Left cardiac atrium (tissue), 4 donors: ENCODE measurements at regions not wholly inside any gene's neighbourhood (a gene's known extent, or its start where the extent isn't known, plus 50 kb on each side); places are given as distances from the start of the nearest gene placed in this dataset.
"Not testable (repeated sequence)": the region's sequence is repeated elsewhere in the genome, so short reads cannot be mapped to it uniquely, and the experiment has no call there.

Source experiments
- ATAC-seq, 2 donors: fragments of 200-7000 bp; cut with Tn5 transposase; one replicate each; pipeline ENCODE4 v1.9.1; 2020; ENCODE audit warnings: mild to moderate bottlenecking in 2 of 2, moderate library complexity in 2 of 2
- DNase-seq: peaks from one replicate; pipeline ENCODE4 v3.0.0-alpha.2; 2020
- intact Hi-C, 2 donors: fragments of 100-400 bp; cut with DNase I; formaldehyde crosslinking; loops; one replicate each; pipeline versions ENCODE4 v1.14.1 to v1.15.1; 2022 to 2023
- donor health status: DM: no; HTN: yes; CAD: no.
- donor health status: DM: no; HTN: yes; CAD: no; lungs with severe emphysema.
- donor health status: DM: yes; HTN: yes; CAD: no.
- donor health status: Dilated cardiomyopathy.

DNA sequence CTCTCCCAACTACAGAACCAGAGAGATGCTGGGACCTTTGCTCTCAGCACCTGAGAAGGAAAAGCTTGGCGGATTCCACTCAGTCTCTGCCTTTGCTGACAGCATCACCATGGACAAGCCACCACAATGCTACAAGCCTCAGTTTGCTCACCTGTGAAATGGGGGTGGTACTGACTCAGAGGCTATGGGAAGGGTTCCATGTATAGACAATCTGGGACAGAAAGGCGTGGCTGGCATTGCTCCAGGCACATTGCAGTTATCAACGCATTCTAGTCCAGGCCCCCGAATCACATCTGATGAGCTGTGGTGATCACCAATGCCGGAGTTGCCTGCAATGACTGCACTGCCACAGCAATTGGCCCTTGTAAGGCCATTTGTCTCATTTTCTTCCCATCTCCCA lies 72.6 kb downstream of the ISX start:
- intact Hi-C loops = no loop called here
- ATAC-seq (no peak), DNase-seq (no peak)

DNA sequence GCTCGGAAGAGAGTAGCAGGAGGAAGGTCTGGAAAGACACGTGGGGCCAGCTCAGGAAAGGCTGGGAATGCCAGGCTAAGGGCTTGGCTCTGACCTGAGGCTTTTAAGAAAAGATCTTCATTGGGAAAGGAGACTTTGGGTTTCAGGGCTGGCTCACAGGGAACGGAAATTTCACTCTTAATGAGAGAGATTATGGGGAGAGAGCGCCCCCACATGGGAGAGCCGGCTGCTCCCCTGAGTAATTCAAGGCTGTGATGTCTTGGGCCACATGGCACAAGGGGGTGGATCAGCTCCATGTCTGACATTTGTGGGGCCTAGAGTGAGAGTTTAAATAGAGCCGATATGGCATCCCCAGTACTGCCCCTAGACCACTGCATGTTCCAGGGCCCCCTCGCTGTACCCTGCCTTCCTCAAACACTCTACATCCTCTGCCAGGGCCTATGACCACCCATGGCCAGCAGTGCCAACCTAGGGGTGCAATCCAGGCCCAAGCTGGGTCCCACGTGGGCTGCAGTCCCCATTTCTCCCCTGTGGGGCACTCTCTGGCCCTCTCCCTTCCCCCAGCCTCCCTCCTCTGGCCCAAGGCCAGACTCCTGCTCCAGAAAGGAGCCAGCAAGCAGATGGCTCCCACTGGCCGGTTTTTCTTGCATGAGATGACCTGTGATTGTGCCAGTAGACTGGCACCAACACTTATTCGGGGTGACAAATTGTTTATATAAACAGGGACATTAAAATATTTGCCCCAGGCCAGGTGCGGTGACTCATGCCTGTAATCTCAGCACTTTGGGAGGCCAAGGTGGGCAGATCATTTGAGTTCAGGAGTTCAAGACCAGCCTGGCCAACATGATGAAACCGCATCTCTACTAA lies 75.2 kb downstream of the ISX start:
- no peak for DNase-seq
- intact Hi-C loops = no loop called here

GRCh38 chr22:35148381-35148780 lies 82.4 kb downstream of the ISX start:
- intact Hi-C loops = no loop called here
- ATAC-seq = no peak

More for the DNA sequence above, 75.2 kb downstream of the ISX start:
- ATAC-seq = no peak

GRCh38 chr22:35148866-35149548 lies 83.0 kb downstream of the ISX start:
- intact Hi-C loops = no loop called here
- peak in 1 of 2 donors; percentile 27 for ATAC-seq
- DNase-seq = no peak

More at GRCh38 chr22:35148381-35148780, 82.4 kb downstream of the ISX start:
- DNase-seq = no peak

DNA sequence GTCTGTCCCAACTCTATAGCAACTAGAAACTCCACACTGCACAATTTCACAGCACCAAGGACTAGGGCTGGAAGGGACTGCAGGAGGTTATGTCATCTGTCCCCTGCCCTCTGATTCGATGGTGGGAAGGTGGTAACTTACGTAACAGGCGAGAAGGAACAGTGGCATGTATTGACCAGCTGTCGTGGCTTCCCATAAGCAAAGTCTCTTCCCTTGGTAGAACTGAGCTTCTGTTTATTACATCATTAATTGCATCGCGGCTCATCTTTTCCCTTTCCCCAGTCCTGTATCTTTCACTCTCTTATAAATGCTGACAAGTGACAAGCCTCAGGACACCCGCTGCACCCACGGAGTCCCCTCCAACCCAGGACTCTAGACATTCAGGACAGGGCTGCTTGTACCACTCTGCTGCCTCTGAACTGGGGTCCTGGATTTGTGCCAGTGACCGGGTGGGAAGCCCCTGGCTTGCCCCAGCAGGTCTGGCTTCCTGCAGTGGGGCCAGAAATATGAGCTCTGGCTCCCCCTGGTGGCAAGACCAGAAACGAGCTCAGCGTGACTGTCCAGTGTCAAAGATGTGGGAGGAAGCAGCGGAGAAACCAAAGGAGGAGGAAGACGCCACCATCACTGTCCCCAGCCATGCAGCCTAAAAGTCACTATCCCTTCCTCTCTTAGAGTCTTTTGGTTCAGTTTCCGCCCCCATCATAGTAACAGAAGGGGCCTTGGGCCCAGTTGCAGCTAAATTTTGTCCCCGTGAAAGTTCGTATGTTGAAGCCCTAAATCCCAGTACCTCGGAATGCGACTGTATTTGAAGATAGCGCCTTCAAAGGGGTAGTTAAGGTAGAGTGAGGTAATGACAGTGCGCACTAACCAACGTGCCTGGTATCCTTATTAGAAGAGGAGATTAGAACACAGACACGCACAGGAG lies 84.5 kb downstream of the ISX start:
- intact Hi-C loops = no loop called here
- DNase-seq (peak; percentile 56), ATAC-seq (peak; percentile 61 to 64)

DNA sequence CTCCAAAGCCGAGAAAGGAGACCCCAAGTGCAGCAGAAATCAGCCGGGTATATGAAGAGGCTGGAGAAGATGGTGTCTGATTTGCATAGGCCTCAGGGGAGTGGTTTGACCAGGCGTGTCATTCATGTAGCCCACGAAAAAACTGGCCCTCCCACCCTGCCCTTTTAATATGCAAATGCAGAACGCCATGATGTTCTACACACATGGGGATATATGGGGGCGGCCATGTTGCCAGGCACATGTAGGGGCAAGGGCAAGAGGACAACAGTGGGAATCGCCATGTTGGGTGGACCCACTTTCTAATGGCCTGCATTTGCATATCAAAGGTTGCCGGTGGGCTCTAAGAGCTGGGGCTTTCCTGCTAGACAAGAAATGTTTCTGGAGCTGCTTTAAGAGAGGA lies 86.4 kb downstream of the ISX start:
- DNase-seq (no peak), ATAC-seq (no peak)
- intact Hi-C loops = no loop called here

GRCh38 chr22:35154937-35155387 lies 89.0 kb downstream of the ISX start:
- DNase-seq = peak; percentile 50
- ATAC-seq = peak; percentile 70 to 85
- intact Hi-C loops = no loop called here

GRCh38 chr22:35155403-35156025 lies 89.6 kb downstream of the ISX start:
- ATAC-seq = no peak
- no peak for DNase-seq
- intact Hi-C loops = no loop called here

DNA sequence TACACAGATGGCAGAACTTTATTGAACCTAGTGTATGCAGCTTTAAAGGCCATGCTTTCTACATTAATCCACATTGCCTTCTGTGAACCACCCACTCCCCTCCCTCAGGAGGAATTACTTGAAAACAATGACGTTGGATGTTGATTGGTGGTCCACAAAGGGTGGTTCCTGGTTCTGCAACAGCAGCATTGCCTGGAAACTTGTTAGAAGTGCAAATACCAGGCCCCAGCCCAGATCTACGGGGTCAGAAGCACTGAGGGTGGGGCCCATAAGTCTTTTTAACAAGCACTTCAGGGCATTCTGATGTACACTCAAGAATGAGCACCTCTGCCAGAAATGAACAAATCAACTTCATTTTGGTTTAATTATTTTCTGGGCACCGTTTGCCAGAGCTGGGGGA lies 91.0 kb downstream of the ISX start:
- DNase-seq (no peak), ATAC-seq (no peak)
- intact Hi-C loops = no loop called here

- intact Hi-C loops = no loop called here
- ATAC-seq = no peak
- DNase-seq = no peak
These were observed 92.4 kb downstream of the ISX start for GRCh38 chr22:35158336-35158735.

DNA sequence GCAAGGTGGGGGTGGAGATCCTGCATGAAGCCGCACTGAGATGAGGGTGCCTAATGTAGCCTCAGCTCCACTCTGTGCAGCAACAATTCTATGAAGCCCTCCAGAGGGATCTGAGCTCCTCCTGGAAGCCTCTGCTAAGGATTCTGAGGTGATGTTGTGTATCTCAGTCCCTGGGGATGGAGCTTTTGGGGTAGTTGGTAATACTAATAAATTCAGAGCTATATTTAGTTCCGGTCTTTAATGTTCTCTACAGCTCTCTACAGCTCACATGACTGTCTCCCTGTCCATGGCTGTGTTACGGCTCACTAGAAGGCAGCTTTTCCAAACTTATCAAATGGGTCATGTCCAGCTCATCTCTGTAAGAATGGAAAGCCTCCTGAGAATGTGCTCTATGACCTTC lies 93.4 kb downstream of the ISX start:
- no peak for ATAC-seq
- intact Hi-C loops = no loop called here
- DNase-seq = no peak

GRCh38 chr22:35160268-35160667 lies 94.3 kb downstream of the ISX start:
- ATAC-seq (no peak), DNase-seq (no peak)
- intact Hi-C loops = loop anchor here in 1 of 2 donors (5.0 kb wide), 1 partner anchor 48 kb away; no protein-coding TSS in a partner anchor

- ATAC-seq, DNase-seq, intact Hi-C loops: not testable (repeated sequence)
These were observed 91.4 kb upstream of the HMGXB4 start for GRCh38 chr22:35165896-35166295.

- intact Hi-C loops = no loop called here
- ATAC-seq (no peak), DNase-seq (no peak)
These were observed 86.3 kb upstream of the HMGXB4 start for GRCh38 chr22:35170716-35171697.

GRCh38 chr22:35172442-35172841 lies 84.9 kb upstream of the HMGXB4 start:
- DNase-seq (no peak), ATAC-seq (no peak)
- intact Hi-C loops = no loop called here

GRCh38 chr22:35173655-35174054 lies 83.6 kb upstream of the HMGXB4 start:
- ATAC-seq (no peak), DNase-seq (no peak)
- intact Hi-C loops = no loop called here

- DNase-seq (no peak), ATAC-seq (no peak)
- intact Hi-C loops = no loop called here
These were observed 82.8 kb upstream of the HMGXB4 start for GRCh38 chr22:35174401-35175038.
